ENCODE measurements at regions not wholly inside any gene's neighbourhood (a gene's known extent, or its start where the extent isn't known, plus 50 kb on each side); places are given as distances from the start of the nearest gene placed in this dataset.
"Not testable (repeated sequence)": the region's sequence is repeated elsewhere in the genome, so short reads cannot be mapped to it uniquely, and the experiment has no call there.

DNA sequence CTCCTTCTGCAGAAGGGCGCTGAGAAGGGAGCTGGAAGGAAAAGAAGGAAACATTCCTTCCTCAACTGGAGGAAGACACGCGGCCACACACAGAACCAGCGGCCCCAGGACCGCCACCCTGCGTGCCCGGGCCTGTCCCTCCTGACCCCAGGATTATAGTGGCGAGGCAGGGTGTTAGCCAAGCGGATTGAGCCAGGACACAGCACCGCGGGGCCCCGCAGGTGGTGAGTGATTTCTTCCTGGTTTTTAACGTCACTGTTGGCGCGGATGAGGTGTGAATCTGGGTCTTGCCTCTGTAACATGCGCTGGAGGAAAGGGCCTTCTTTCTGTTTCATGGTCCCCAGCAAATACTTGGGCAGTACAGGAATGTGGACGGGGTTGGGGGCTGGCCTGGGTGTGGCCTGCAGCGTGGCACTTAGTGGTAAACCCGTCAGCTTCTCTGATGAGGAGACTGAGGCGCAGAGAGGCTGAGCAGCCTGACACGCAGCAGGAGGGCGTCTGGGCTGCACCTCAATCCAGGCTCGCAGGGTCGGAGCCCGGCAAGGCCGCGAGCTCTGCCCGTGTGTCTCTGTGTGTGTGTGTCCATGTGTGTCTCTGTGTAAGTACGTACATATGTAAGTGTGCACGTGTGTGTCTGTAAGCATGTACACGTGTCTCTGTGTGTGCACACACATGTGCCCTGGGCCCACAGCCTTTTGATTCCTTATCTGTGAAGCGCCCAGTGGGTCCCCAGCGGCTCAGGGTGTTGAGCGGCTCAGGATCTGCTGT, 158.4 kb upstream of the ZNF469 start:
- TF ChIP-seq EZH2phosphoT487 (IDR thresholded peaks at IDR 0.05; ENCODE audit: insufficient read depth, low read depth); EZH2 (IDR thresholded peaks at IDR 0.05; ENCODE audit: insufficient read depth, poor library complexity, severe bottlenecking): not testable (repeated sequence)

Data from GM23248 (cell line).